Lower leg skin (tissue), 3 donors: ENCODE measurements at regions not wholly inside any gene's neighbourhood (a gene's known extent, or its start where the extent isn't known, plus 50 kb on each side); places are given as distances from the start of the nearest gene placed in this dataset.

Experiments used
- POLR2A ChIP-seq, 2 donors: fragments of 450-650 bp; IDR thresholded peaks; one replicate each; pipeline ENCODE4 v1.6.1; 2016 to 2017; ENCODE audit warnings: antibody characterized with exemption in 2 of 2, mild to moderate bottlenecking in 1 of 2, moderate library complexity in 1 of 2
- TF ChIP-seq, protein P1 (sequence below), 3 donors: fragments of 450-650 bp; IDR thresholded peaks; one replicate each; pipeline ENCODE4 v1.5.1; 2016; ENCODE audit warnings: antibody characterized with exemption in 3 of 3, mild to moderate bottlenecking in 3 of 3, moderate library complexity in 2 of 3

DNA sequence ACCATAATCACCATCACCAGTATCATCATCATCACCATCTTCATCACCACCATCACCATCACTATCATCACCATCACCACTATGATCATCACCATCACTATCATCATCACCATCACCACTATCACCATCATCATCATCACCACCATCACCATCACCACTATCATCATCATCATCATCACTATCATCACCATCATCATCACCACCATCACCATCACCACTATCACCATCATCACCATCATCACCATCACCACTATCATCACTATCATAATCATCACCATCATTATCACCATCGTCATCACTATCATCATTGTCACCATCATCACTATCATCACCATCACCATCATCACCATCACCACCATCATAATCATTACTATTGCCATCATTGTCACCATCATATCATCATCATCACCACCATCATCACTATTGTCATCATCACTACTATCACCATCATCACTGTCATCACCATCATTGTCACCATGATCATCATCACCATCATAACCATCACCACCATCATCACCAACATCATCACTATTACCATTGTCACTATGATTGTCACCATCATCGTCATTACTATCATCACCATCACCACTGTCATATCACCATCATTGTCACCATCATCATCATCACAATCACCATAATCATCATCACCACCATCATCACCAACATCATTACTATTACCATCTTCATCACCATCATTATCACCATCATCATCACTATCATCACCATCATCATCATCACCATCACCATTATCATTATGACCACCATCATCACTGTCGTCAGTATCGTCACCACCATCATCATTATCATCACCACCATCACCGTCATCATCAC, 154.7 kb downstream of the ACTR3B start:
- TF ChIP-seq, protein P1, sequence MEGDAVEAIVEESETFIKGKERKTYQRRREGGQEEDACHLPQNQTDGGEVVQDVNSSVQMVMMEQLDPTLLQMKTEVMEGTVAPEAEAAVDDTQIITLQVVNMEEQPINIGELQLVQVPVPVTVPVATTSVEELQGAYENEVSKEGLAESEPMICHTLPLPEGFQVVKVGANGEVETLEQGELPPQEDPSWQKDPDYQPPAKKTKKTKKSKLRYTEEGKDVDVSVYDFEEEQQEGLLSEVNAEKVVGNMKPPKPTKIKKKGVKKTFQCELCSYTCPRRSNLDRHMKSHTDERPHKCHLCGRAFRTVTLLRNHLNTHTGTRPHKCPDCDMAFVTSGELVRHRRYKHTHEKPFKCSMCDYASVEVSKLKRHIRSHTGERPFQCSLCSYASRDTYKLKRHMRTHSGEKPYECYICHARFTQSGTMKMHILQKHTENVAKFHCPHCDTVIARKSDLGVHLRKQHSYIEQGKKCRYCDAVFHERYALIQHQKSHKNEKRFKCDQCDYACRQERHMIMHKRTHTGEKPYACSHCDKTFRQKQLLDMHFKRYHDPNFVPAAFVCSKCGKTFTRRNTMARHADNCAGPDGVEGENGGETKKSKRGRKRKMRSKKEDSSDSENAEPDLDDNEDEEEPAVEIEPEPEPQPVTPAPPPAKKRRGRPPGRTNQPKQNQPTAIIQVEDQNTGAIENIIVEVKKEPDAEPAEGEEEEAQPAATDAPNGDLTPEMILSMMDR (IDR thresholded peaks at IDR 0.05) = no peak
- no peak for TF ChIP-seq POLR2A (IDR thresholded peaks at IDR 0.05)
